K562 (cell line): ENCODE measurements at regions not wholly inside any gene's neighbourhood (a gene's known extent, or its start where the extent isn't known, plus 50 kb on each side); places are given as distances from the start of the nearest gene placed in this dataset.
"Not testable (repeated sequence)": the region's sequence is repeated elsewhere in the genome, so short reads cannot be mapped to it uniquely, and the experiment has no call there.

Source experiments
- ATAC-seq: fragments of 200-7000 bp; cut with Tn5 transposase; 3 replicates; pipeline ENCODE4 v1.9.1; 2020; ENCODE audit warnings: moderate library complexity
- BruUV-seq: library from RNA; stranded (reverse); fragments of 400-500 nt; replicated peaks from 2 replicates; lab custom pipeline; 2021; lab: Mats Ljungman, UMichigan
- CTCF ChIA-PET: fragments of 300-600 bp; formaldehyde crosslinking; extraction: SDS; loops from one replicate; lab custom pipeline; 2021; ENCODE audit warnings: low intra/inter-chr PET ratio; lab: Yijun Ruan, JAX
- POLR2A ChIA-PET: fragments of 300-600, 350-650 bp; sonication (Branson Sonifier 250); formaldehyde crosslinking; extraction: SDS; loops from one replicate; lab custom pipeline; 2021; ENCODE audit warnings: antibody characterized with exemption, inconsistent platforms; lab: Yijun Ruan, JAX
- DNase-seq, 4 experiments: peaks; one replicate each; pipeline versions ENCODE4 v3.0.0 to v3.0.0-alpha.2; 2011 to 2018; ENCODE audit warnings: low spot score in 3 of 4, mixed read lengths in 3 of 4; ENCODE audit errors: extremely low read depth in 1 of 4
- FAIRE-seq: peaks from 2 replicates; lab custom pipeline; 2011; peaks lifted over from hg19 to GRCh38; lab: Jason Lieb, UNC
- H2AFZ ChIP-seq: 2 replicates; pipeline ENCODE4 v1.6.0; 2011; ENCODE audit warnings: low read depth, low read length, control low read depth, inconsistent platforms
- H3K27ac ChIP-seq: fragments of 200-600 bp; 3 replicates; pipeline ENCODE4 v1.8.0; 2011; ENCODE audit warnings: low read depth, mild to moderate bottlenecking, control low read depth, inconsistent platforms, low read length, moderate library complexity, mixed read lengths; ENCODE audit errors: extremely low read depth
- H3K27me3 ChIP-seq, 2 experiments: fragments of 300-600 bp in 1 of 2; 2 replicates in 1 of 2; 3 replicates in 1 of 2; pipeline versions ENCODE4 v1.6.0 to v1.8.0; 2011; ENCODE audit warnings: inconsistent platforms in 2 of 2, low read length in 2 of 2, mild to moderate bottlenecking in 1 of 2, mixed read lengths in 1 of 2, moderate library complexity in 1 of 2; ENCODE audit not compliant: control insufficient read depth in 2 of 2, insufficient read depth in 2 of 2
- H3K36me3 ChIP-seq: fragments of 300-600 bp; 3 replicates; pipeline ENCODE4 v1.8.0; 2011; ENCODE audit warnings: mild to moderate bottlenecking, low read length, inconsistent platforms; ENCODE audit not compliant: control insufficient read depth, insufficient read depth
- H3K4me1 ChIP-seq, 2 experiments: fragments of 200-600 bp in 1 of 2; replicated peaks in 1 of 2; 2 replicates in 1 of 2; 3 replicates in 1 of 2; pipeline versions ENCODE4 v1.5.1 to v1.8.0; 2011; ENCODE audit warnings: inconsistent platforms in 2 of 2, low read length in 2 of 2, mild to moderate bottlenecking in 1 of 2, mixed read lengths in 1 of 2, moderate library complexity in 1 of 2; ENCODE audit not compliant: control insufficient read depth in 2 of 2, insufficient read depth in 2 of 2
- H3K4me2 ChIP-seq: 2 replicates; pipeline ENCODE4 v1.6.1; 2011; ENCODE audit warnings: low read length, control low read depth, inconsistent platforms, mixed read lengths; ENCODE audit not compliant: insufficient read depth
- H3K4me3 ChIP-seq: fragments of 200-600 bp; sonication (generic), shearing (Covaris generic); 2 replicates; pipeline ENCODE4 v1.5.1; 2016; ENCODE audit warnings: control low read depth, inconsistent platforms
- H3K79me2 ChIP-seq: fragments of 200-600 bp; 3 replicates; pipeline ENCODE4 v1.8.0; 2011; ENCODE audit warnings: low read length, inconsistent platforms; ENCODE audit not compliant: control insufficient read depth, insufficient read depth
- H3K9ac ChIP-seq, 2 experiments: 2 replicates each; pipeline versions ENCODE4 v1.6.0 to v1.6.1; 2011; ENCODE audit warnings: low read depth in 2 of 2, low read length in 2 of 2, control low read depth in 1 of 2, inconsistent platforms in 1 of 2, mild to moderate bottlenecking in 1 of 2, mixed read lengths in 1 of 2; ENCODE audit not compliant: insufficient read depth in 1 of 2
- H3K9me1 ChIP-seq: one replicate; pipeline ENCODE4 v1.6.0; 2011; ENCODE audit warnings: inconsistent platforms, mild to moderate bottlenecking, low read length, moderate library complexity; ENCODE audit not compliant: control insufficient read depth, insufficient read depth
- H3K9me3 ChIP-seq: replicated peaks from 2 replicates; pipeline ENCODE4 v1.5.1; 2011; ENCODE audit warnings: low read depth, low read length, inconsistent platforms; ENCODE audit not compliant: control insufficient read depth, insufficient read depth
- H4K20me1 ChIP-seq: replicated peaks from 2 replicates; pipeline ENCODE4 v1.6.1; 2011; ENCODE audit warnings: low read length, inconsistent platforms, mixed read lengths; ENCODE audit not compliant: control insufficient read depth, insufficient read depth
- ARID1B ChIP-seq: fragments of 450-650 bp; IDR thresholded peaks from 2 replicates; pipeline ENCODE4 v1.6.1; 2016; ENCODE audit warnings: antibody characterized with exemption, mild to moderate bottlenecking, inconsistent platforms
- CBFA2T2 ChIP-seq: fragments of 450-650 bp; conservative IDR thresholded peaks from 2 replicates; pipeline ENCODE4 v1.6.1; 2017; ENCODE audit warnings: mild to moderate bottlenecking
- CBFA2T3 ChIP-seq: fragments of 450-650 bp; IDR thresholded peaks from 2 replicates; pipeline ENCODE4 v1.6.1; 2017
- EP300 ChIP-seq: IDR thresholded peaks from 2 replicates; pipeline ENCODE4 v1.6.1; 2012; ENCODE audit warnings: low read length, improper control_type of control experiment
- FOSL1 ChIP-seq: fragments of 200-800 bp; sonication (Bioruptor generic); conservative IDR thresholded peaks from 2 replicates; pipeline ENCODE4 v1.6.1; 2016; ENCODE audit warnings: missing genetic modification characterization, missing compliant biosample characterization
- JUND ChIP-seq, 2 experiments: IDR thresholded peaks; 2 replicates in 1 of 2; 3 replicates in 1 of 2; pipeline ENCODE4 v1.6.1; 2011; ENCODE audit warnings: borderline replicate concordance in 2 of 2, low read depth in 2 of 2, low read length in 2 of 2, improper control_type of control experiment in 1 of 2, missing biosample characterization in 1 of 2, missing genetic modification characterization in 1 of 2, missing genetic modification reagents in 1 of 2
- SMARCA4 ChIP-seq: fragments of 450-650 bp; IDR thresholded peaks from 2 replicates; pipeline ENCODE4 v1.6.1; 2016
- SMARCE1 ChIP-seq: fragments of 450-650 bp; IDR thresholded peaks from 2 replicates; pipeline ENCODE4 v1.7.1; 2016; ENCODE audit warnings: mild to moderate bottlenecking
- SOX6 ChIP-seq: fragments of 450-650 bp; IDR thresholded peaks from 2 replicates; pipeline ENCODE4 v1.6.1; 2014; ENCODE audit warnings: mild to moderate bottlenecking
- TAL1 ChIP-seq: fragments of 450-650 bp; IDR thresholded peaks from 2 replicates; pipeline ENCODE4 v1.6.1; 2016; ENCODE audit warnings: mild to moderate bottlenecking
- TEAD4 ChIP-seq, 2 experiments: sonication (generic) in 1 of 2; formaldehyde crosslinking in 1 of 2; IDR thresholded peaks; 2 replicates each; pipeline versions ENCODE4 v1.6.1 to v1.8.0; 2012 to 2022; ENCODE audit warnings: borderline replicate concordance in 1 of 2, inconsistent platforms in 1 of 2, low read length in 1 of 2, mild to moderate bottlenecking in 1 of 2, missing genetic modification reagents in 1 of 2
- WGBS: fragments of 100-300 bp; shearing (Covaris generic); methylation state at CpG from one replicate; pipeline ENCODE4 v1.1.6; 2016; ENCODE audit warnings: low coverage, mixed read lengths; ENCODE audit not compliant: insufficient coverage; ENCODE audit errors: missing lambda C conversion rate; 5-methylcytosine and 5-hydroxymethylcytosine counted together
- in situ Hi-C: fragments of 300-500 bp; cut with MboI; formaldehyde crosslinking; loops from 4 replicates; pipeline ENCODE4 v1.15.0; 2018; ENCODE audit warnings: inconsistent platforms, mixed read lengths
- intact Hi-C: fragments of 100-400 bp; cut with micrococcal nuclease; formaldehyde crosslinking; loops from 2 replicates; pipeline ENCODE4 v1.14.2; 2022

DNA sequence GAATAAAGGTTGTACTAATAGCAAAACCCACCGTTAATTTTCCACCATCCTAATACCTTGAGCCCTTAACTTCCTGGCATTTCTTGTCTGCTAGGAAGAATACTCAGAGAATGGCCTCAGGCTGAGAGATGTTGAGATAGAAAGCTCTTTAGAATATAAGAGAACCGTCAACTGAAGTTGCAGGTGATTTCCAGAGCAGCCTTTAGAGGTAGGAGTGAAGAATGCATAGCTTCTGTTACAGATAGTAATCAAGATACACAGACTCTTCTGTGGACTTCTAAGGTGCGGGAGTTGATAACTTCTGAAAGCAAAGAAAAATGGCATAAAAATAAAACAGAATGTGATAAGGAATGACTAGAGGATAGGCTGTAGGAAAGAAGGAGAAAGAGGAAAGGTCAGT is 1651.3 kb upstream of the DEFB115 start:
- H3K9ac ChIP-seq, H3K4me2 ChIP-seq, BruUV-seq, H3K9me1 ChIP-seq, H3K27ac ChIP-seq, H2AFZ ChIP-seq, H3K79me2 ChIP-seq, POLR2A ChIA-PET, H3K4me1 ChIP-seq, intact Hi-C loops, H3K36me3 ChIP-seq, H4K20me1 ChIP-seq, FAIRE-seq, H3K27me3 ChIP-seq, ATAC-seq, CTCF ChIA-PET, H3K4me3 ChIP-seq, H3K9me3 ChIP-seq: not testable (repeated sequence)
- TF ChIP-seq CBFA2T3, result peak; percentile 43; the same call in 1 of the 2 replicates
- TF ChIP-seq CBFA2T2, result peak; percentile 25; the same call in 1 of the 2 replicates
- DNase-seq, result peak in 1 of 4 experiments; percentile 8
- WGBS, result 0% methylated on average over 3 of the region's 3 CpGs
- in situ Hi-C loops, result loop anchor here (25.0 kb wide), 1 partner anchor 519 kb away; no protein-coding TSS in a partner anchor

DNA sequence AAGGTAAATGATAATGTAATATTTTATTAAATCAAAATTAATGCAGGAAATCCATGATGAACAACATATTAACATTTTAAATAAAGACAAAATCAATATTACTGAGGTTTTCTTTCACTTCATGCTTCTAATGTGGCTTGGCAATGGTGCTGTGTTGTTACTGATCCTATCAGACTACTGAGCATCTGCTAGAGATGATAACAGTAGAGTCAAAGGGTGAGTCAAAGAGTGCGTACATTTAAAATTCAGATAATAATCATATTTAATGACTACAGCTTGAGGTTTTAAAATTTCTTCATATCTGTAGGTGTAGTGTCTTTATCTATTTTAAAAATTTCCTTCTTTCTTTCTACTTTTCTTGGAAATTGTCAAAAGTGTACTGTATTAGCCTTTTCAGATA is 1628.1 kb upstream of the DEFB115 start:
- DNase-seq, result peak in 1 of 4 experiments; percentile 33
- BruUV-seq; H3K4me3 ChIP-seq; H3K27ac ChIP-seq; H3K4me1 ChIP-seq; FAIRE-seq; in situ Hi-C loops; H3K36me3 ChIP-seq; H3K9me1 ChIP-seq; ATAC-seq; POLR2A ChIA-PET; intact Hi-C loops; CTCF ChIA-PET; H3K27me3 ChIP-seq; H2AFZ ChIP-seq; H3K9me3 ChIP-seq; H3K9ac ChIP-seq; H3K79me2 ChIP-seq; H4K20me1 ChIP-seq; H3K4me2 ChIP-seq; TF ChIP-seq JUND (tag; IDR thresholded peaks at IDR 0.05; ENCODE audit: borderline replicate concordance, low read depth, low read length); TEAD4 (CRISPR knock-in tag; IDR thresholded peaks at IDR 0.05; ENCODE audit: borderline replicate concordance): not testable (repeated sequence)
- 25% methylated on average over 1 of the region's 1 CpG for WGBS
- TF ChIP-seq CBFA2T3 (peak; percentile 19; the same call in 1 of the 2 replicates), EP300 (peak; percentile 23; the same call in 1 of the 2 replicates), SOX6 (0 out of 2 replicates have a peak, but pooled peaks have one; percentile 31), SMARCA4 (peak; percentile 42; the same call in 1 of the 2 replicates), FOSL1 (peak; percentile 54; the same call in 1 of the 2 replicates), SMARCE1 (peak; percentile 63; the same call in 1 of the 2 replicates), JUND (IDR thresholded peaks at IDR 0.05; ENCODE audit: borderline replicate concordance, low read depth, low read length) (peak; percentile 19; the same call in 1 of the 2 replicates), ARID1B (peak; percentile 79), TEAD4 (IDR thresholded peaks at IDR 0.05; ENCODE audit: low read length) (peak; percentile 58; the same call in 1 of the 2 replicates), TAL1 (peak; percentile 52)
